GM12878 (cell line): ENCODE measurements at regions not wholly inside any gene's neighbourhood (a gene's known extent, or its start where the extent isn't known, plus 50 kb on each side); places are given as distances from the start of the nearest gene placed in this dataset.

Experiments used
- ATAC-seq: fragments of 200-7000 bp; cut with Tn5 transposase; 3 replicates; pipeline ENCODE4 v1.9.1; 2020; ENCODE audit warnings: mild to moderate bottlenecking, moderate library complexity
- BruUV-seq: library from RNA; stranded (reverse); fragments of 400-500 nt; replicated peaks from 2 replicates; lab custom pipeline; 2021; lab: Mats Ljungman, UMichigan
- CTCF ChIA-PET: fragments of 300-600 bp; sonication (Branson Sonifier 250); formaldehyde crosslinking; extraction: SDS; loops from one replicate; lab custom pipeline; 2021; ENCODE audit warnings: inconsistent platforms; lab: Yijun Ruan, JAX
- POLR2A ChIA-PET: fragments of 350-600 bp; formaldehyde crosslinking; extraction: SDS; loops from one replicate; lab custom pipeline; 2021; ENCODE audit warnings: inconsistent platforms; lab: Charles Lee
- RAD21 ChIA-PET: fragments of 300-600 bp; sonication (Branson Sonifier 250); formaldehyde crosslinking; loops from one replicate; lab custom pipeline; 2023; ENCODE audit warnings: antibody characterized with exemption; ENCODE audit not compliant: unreplicated experiment; lab: Charles Lee
- SMC1A ChIA-PET: fragments of 300-600 bp; sonication (Branson Sonifier 250); formaldehyde crosslinking; loops from one replicate; lab custom pipeline; 2023; ENCODE audit not compliant: unreplicated experiment, uncharacterized antibody; lab: Charles Lee
- DNase-seq: peaks from one replicate; pipeline ENCODE4 v3.0.0-alpha.2; 2011; ENCODE audit warnings: low read depth, low spot score
- FAIRE-seq: peaks from 3 replicates; lab custom pipeline; 2011; peaks lifted over from hg19 to GRCh38; lab: Jason Lieb, UNC
- H2AFZ ChIP-seq: 2 replicates; pipeline ENCODE4 v1.6.0; 2011; ENCODE audit warnings: low read depth, low read length, control low read depth; ENCODE audit not compliant: control insufficient read depth
- H3K27ac ChIP-seq: 2 replicates; pipeline ENCODE4 v1.5.1; 2011; ENCODE audit warnings: control low read depth; ENCODE audit not compliant: control insufficient read depth, insufficient read depth
- H3K27me3 ChIP-seq, 2 experiments: replicated peaks in 1 of 2; 2 replicates each; pipeline versions ENCODE4 v1.6.0 to v1.6.1; 2011; ENCODE audit warnings: low read length in 1 of 2; ENCODE audit not compliant: control insufficient read depth in 2 of 2, insufficient read depth in 2 of 2
- H3K36me3 ChIP-seq, 2 experiments: 2 replicates each; pipeline ENCODE4 v1.5.1; 2011; ENCODE audit warnings: low read length in 1 of 2; ENCODE audit not compliant: control insufficient read depth in 2 of 2, insufficient read depth in 2 of 2
- H3K4me1 ChIP-seq: 2 replicates; pipeline ENCODE4 v1.6.1; 2011; ENCODE audit warnings: mild to moderate bottlenecking, low read length, moderate library complexity, mixed read lengths; ENCODE audit not compliant: control insufficient read depth, insufficient read depth
- H3K4me2 ChIP-seq: 2 replicates; pipeline ENCODE4 v1.6.0; 2011; ENCODE audit warnings: control low read depth; ENCODE audit not compliant: control insufficient read depth, insufficient read depth
- H3K4me3 ChIP-seq: fragments of 200-600 bp; sonication (generic); 2 replicates; pipeline ENCODE4 v1.5.1; 2016
- H3K79me2 ChIP-seq: 2 replicates; pipeline ENCODE4 v1.6.0; 2011; ENCODE audit warnings: low read length; ENCODE audit not compliant: control insufficient read depth, insufficient read depth
- H3K9ac ChIP-seq: 2 replicates; pipeline ENCODE4 v1.8.0; 2011; ENCODE audit warnings: low read length, control low read depth, mixed read lengths; ENCODE audit not compliant: control insufficient read depth, insufficient read depth
- H3K9me3 ChIP-seq: replicated peaks from 3 replicates; pipeline ENCODE4 v1.5.1; 2011; ENCODE audit warnings: mild to moderate bottlenecking, low read length; ENCODE audit not compliant: control insufficient read depth, insufficient read depth
- H4K20me1 ChIP-seq: 2 replicates; pipeline ENCODE4 v1.6.0; 2011; ENCODE audit not compliant: control insufficient read depth, insufficient read depth
- BHLHE40 ChIP-seq, 2 experiments: fragments of 450-650 bp in 1 of 2; IDR thresholded peaks; 2 replicates each; pipeline ENCODE4 v1.6.1; 2011 to 2017; ENCODE audit warnings: low read depth in 2 of 2, borderline replicate concordance in 1 of 2, improper control_type of control experiment in 1 of 2, low read length in 1 of 2, mild to moderate bottlenecking in 1 of 2
- BMI1 ChIP-seq: fragments of 450-650 bp; IDR thresholded peaks from 2 replicates; pipeline ENCODE4 v1.6.1; 2016; ENCODE audit warnings: mild to moderate bottlenecking, moderate library complexity, borderline replicate concordance
- BRCA1 ChIP-seq: IDR thresholded peaks from 2 replicates; pipeline ENCODE4 v1.6.1; 2011; ENCODE audit warnings: low read depth, low read length, improper control_type of control experiment
- IKZF1 ChIP-seq: fragments of 450-650 bp; conservative IDR thresholded peaks from 2 replicates; pipeline ENCODE4 v1.6.1; 2017; ENCODE audit warnings: antibody characterized with exemption, mild to moderate bottlenecking
- NRF1 ChIP-seq: conservative IDR thresholded peaks from 2 replicates; pipeline ENCODE4 v1.6.1; 2011; ENCODE audit warnings: mild to moderate bottlenecking, low read depth, low read length, improper control_type of control experiment
- PAX8 ChIP-seq: fragments of 450-650 bp; IDR thresholded peaks from 2 replicates; pipeline ENCODE4 v1.6.1; 2017; ENCODE audit warnings: mild to moderate bottlenecking, moderate library complexity
- PML ChIP-seq: IDR thresholded peaks from 2 replicates; pipeline ENCODE4 v1.6.1; 2012; ENCODE audit warnings: low read length, inconsistent platforms
- RCOR1 ChIP-seq: conservative IDR thresholded peaks from 2 replicates; pipeline ENCODE4 v1.6.1; 2012; ENCODE audit warnings: low read depth, low read length, improper control_type of control experiment
- SIX5 ChIP-seq: IDR thresholded peaks from 2 replicates; pipeline ENCODE4 v1.6.1; 2011; ENCODE audit warnings: mild to moderate bottlenecking, low read depth, low read length, moderate library complexity; ENCODE audit not compliant: severe bottlenecking
- SMAD1 ChIP-seq: fragments of 450-650 bp; IDR thresholded peaks from 2 replicates; pipeline ENCODE4 v1.6.1; 2018; ENCODE audit warnings: mild to moderate bottlenecking, low read depth; ENCODE audit not compliant: partially characterized antibody
- SMARCA5 ChIP-seq: fragments of 450-650 bp; IDR thresholded peaks from 2 replicates; pipeline ENCODE4 v1.6.1; 2017; ENCODE audit warnings: mild to moderate bottlenecking
- SP1 ChIP-seq: IDR thresholded peaks from one replicate; pipeline ENCODE4 v1.6.1; 2011; ENCODE audit warnings: low read depth, low read length
- ZZZ3 ChIP-seq: IDR thresholded peaks from 2 replicates; pipeline ENCODE4 v1.6.1; 2011; ENCODE audit warnings: low read depth; ENCODE audit not compliant: control insufficient read depth, insufficient read length
- WGBS: methylation state at CpG from one replicate; pipeline ENCODE4 v1.1.6; 2016; ENCODE audit warnings: low lambda C conversion rate; ENCODE audit not compliant: insufficient replicate concordance, insufficient coverage; ENCODE audit errors: missing lambda C conversion rate; 5-methylcytosine and 5-hydroxymethylcytosine counted together
- in situ Hi-C: fragments of 300-500 bp; cut with MboI; formaldehyde crosslinking; loops from 9 replicates; pipeline ENCODE4 v1.14.3; 2018; ENCODE audit warnings: mixed read lengths
- intact Hi-C: fragments of 100-400 bp; cut with micrococcal nuclease; formaldehyde crosslinking; loops from one replicate; pipeline ENCODE4 v1.14.2; 2022; ENCODE audit not compliant: unreplicated experiment
- TF ChIP-seq, protein P1 (sequence below): fragments of 450-650 bp; IDR thresholded peaks from 2 replicates; pipeline ENCODE4 v1.6.1; 2018; ENCODE audit warnings: mild to moderate bottlenecking, low read depth, moderate library complexity; ENCODE audit not compliant: partially characterized antibody
- TF ChIP-seq, protein P2 (sequence below): fragments of 450-650 bp; IDR thresholded peaks from 2 replicates; pipeline ENCODE4 v1.6.1; 2016; ENCODE audit warnings: mild to moderate bottlenecking, moderate library complexity, borderline replicate concordance
- TF ChIP-seq, protein P3 (sequence below): fragments of 150-350 bp; IDR thresholded peaks from 2 replicates; pipeline ENCODE4 v1.6.1; 2014; ENCODE audit warnings: mild to moderate bottlenecking, low read depth, low read length

DNA sequence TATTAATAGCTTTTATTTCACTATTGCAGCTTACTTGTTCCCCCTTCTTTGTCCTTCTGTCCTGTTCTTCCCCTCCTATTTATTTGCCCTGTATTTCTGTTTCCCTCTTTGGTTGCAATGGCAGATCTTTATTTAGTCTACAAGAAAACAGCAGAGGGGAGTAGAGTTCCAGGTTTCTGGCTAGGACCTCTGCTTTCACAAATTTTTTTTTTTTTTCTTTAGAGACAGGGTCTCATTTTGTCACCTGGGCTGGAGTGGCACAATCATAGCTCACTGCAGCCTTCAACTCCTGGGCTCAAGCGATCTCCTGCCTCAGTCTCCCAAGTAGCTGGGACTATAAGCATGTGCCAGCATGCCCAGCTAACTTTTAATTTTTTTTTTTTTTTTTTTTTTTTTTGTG lies 188.1 kb upstream of the SPRED2 start (continued):
- TF ChIP-seq RCOR1 (no peak), PAX8 (no peak), BMI1 (no peak), SMAD1 (no peak), NRF1 (no peak), PML (no peak), SP1 (no peak)
- TF ChIP-seq, all 136 proteins: peak for 0

DNA sequence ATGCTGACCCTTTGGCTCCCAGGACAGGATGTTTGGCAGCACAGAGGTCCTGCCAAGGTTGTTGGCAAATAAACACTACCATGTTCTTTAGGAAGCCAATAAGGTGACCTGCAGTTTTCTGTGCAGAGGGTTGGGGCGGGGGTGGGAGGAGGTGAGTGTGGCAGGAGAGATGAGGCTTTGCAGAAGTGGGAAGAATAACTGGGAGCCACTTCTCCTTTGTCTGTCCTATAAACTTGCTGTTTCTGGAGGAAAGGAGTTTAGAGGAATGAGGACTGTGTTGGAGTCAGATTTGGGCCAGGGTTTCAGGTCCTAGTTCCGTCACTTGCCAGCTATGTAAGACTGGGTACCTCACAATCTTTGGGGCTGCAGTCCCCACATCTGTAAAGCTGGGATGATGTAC lies 187.6 kb upstream of the SPRED2 start:
- Histone ChIP-seq H3K36me3 (no peaks in the 10 kb centered on the region), H3K27me3 (no peaks in the 10 kb centered on the region), H3K4me1 (peaks cover 4% of the 10 kb centered on the region; the same call in 1 of the 2 replicates), H3K4me3 (no peak overlapping the region), H3K9ac (no peak overlapping the region), H3K79me2 (no peaks in the 10 kb centered on the region), H3K9me3 (no peaks in the 10 kb centered on the region; the same call in 2 of the 3 replicates), H3K4me2 (no peak overlapping the region), H3K27ac (no peak overlapping the region), H4K20me1 (no peaks in the 10 kb centered on the region), H2AFZ (no peak overlapping the region)
- DNase-seq (no peak), FAIRE-seq (no peak), ATAC-seq (no peak)
- WGBS = 2% methylated on average over 2 of the region's 2 CpGs
- SMC1A ChIA-PET = no interaction called here
- in situ Hi-C loops = no loop called here
- CTCF ChIA-PET = interaction anchor here (0.6 to 1.0 kb wide), 2 partner anchors 20 to 1958 kb away, joined by 3 to 4 read pairs; no protein-coding TSS in a partner anchor
- intact Hi-C loops = no loop called here
- POLR2A ChIA-PET = interaction anchor here (0.6 kb wide), 1 partner anchor 1036 kb away, joined by 3 read pairs; no protein-coding TSS in a partner anchor
- no TSS peak for BruUV-seq
- RAD21 ChIA-PET = interaction anchor here (0.6 kb wide), 2 partner anchors 12 to 702 kb away, joined by 3 to 4 read pairs; no protein-coding TSS in a partner anchor
- no peak for TF ChIP-seq BRCA1
- TF ChIP-seq, protein P1, sequence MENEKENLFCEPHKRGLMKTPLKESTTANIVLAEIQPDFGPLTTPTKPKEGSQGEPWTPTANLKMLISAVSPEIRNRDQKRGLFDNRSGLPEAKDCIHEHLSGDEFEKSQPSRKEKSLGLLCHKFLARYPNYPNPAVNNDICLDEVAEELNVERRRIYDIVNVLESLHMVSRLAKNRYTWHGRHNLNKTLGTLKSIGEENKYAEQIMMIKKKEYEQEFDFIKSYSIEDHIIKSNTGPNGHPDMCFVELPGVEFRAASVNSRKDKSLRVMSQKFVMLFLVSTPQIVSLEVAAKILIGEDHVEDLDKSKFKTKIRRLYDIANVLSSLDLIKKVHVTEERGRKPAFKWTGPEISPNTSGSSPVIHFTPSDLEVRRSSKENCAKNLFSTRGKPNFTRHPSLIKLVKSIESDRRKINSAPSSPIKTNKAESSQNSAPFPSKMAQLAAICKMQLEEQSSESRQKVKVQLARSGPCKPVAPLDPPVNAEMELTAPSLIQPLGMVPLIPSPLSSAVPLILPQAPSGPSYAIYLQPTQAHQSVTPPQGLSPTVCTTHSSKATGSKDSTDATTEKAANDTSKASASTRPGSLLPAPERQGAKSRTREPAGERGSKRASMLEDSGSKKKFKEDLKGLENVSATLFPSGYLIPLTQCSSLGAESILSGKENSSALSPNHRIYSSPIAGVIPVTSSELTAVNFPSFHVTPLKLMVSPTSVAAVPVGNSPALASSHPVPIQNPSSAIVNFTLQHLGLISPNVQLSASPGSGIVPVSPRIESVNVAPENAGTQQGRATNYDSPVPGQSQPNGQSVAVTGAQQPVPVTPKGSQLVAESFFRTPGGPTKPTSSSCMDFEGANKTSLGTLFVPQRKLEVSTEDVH = no peak
- TF ChIP-seq, protein P2, sequence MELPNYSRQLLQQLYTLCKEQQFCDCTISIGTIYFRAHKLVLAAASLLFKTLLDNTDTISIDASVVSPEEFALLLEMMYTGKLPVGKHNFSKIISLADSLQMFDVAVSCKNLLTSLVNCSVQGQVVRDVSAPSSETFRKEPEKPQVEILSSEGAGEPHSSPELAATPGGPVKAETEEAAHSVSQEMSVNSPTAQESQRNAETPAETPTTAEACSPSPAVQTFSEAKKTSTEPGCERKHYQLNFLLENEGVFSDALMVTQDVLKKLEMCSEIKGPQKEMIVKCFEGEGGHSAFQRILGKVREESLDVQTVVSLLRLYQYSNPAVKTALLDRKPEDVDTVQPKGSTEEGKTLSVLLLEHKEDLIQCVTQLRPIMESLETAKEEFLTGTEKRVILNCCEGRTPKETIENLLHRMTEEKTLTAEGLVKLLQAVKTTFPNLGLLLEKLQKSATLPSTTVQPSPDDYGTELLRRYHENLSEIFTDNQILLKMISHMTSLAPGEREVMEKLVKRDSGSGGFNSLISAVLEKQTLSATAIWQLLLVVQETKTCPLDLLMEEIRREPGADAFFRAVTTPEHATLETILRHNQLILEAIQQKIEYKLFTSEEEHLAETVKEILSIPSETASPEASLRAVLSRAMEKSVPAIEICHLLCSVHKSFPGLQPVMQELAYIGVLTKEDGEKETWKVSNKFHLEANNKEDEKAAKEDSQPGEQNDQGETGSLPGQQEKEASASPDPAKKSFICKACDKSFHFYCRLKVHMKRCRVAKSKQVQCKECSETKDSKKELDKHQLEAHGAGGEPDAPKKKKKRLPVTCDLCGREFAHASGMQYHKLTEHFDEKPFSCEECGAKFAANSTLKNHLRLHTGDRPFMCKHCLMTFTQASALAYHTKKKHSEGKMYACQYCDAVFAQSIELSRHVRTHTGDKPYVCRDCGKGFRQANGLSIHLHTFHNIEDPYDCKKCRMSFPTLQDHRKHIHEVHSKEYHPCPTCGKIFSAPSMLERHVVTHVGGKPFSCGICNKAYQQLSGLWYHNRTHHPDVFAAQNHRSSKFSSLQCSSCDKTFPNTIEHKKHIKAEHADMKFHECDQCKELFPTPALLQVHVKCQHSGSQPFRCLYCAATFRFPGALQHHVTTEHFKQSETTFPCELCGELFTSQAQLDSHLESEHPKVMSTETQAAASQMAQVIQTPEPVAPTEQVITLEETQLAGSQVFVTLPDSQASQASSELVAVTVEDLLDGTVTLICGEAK = no peak
- TF ChIP-seq SMARCA5 = no peak
- TF ChIP-seq, protein P3, sequence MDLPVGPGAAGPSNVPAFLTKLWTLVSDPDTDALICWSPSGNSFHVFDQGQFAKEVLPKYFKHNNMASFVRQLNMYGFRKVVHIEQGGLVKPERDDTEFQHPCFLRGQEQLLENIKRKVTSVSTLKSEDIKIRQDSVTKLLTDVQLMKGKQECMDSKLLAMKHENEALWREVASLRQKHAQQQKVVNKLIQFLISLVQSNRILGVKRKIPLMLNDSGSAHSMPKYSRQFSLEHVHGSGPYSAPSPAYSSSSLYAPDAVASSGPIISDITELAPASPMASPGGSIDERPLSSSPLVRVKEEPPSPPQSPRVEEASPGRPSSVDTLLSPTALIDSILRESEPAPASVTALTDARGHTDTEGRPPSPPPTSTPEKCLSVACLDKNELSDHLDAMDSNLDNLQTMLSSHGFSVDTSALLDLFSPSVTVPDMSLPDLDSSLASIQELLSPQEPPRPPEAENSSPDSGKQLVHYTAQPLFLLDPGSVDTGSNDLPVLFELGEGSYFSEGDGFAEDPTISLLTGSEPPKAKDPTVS = no peak
- TF ChIP-seq SIX5 = no peak
- TF ChIP-seq ZZZ3 = no peak
- TF ChIP-seq BHLHE40 (IDR thresholded peaks at IDR 0.05; ENCODE audit: borderline replicate concordance in 1 of 2, low read depth in 2 of 2, low read length in 1 of 2) = no peak
- TF ChIP-seq IKZF1 = no peak
